GM10266 (cell line): ENCODE measurements at regions not wholly inside any gene's neighbourhood (a gene's known extent, or its start where the extent isn't known, plus 50 kb on each side); places are given as distances from the start of the nearest gene placed in this dataset.

Experiments used
- DNase-seq: peaks from one replicate; pipeline ENCODE4 v3.0.0; 2012; ENCODE audit errors: extremely low spot score
- CTCF ChIP-seq: IDR thresholded peaks from 2 replicates; pipeline ENCODE4 v1.5.1; 2012; ENCODE audit warnings: mild to moderate bottlenecking, low read depth; ENCODE audit not compliant: control insufficient read depth, insufficient read depth; ENCODE audit errors: missing control alignments

DNA sequence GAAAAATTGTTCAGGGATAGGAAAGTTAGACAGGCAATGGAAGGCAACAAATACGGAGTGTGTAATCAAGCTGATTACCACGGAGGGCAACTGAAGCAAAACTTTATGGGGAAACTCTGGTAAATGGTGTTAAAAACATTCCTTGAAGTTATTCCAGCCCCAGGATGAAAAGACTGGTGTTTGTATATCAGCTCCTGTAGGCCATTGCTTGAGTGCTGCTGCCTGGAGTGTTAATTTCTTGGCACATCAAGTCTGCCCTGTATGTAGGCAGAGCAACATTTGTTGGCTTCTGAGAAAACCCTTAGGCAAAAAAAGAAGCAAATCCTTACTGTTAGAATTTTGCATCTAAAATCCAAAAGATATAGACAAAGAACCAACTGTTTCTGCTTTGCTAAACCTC is 686.5 kb upstream of the ACO1 start:
- TF ChIP-seq CTCF = no peak
- DNase-seq = no peak

DNA sequence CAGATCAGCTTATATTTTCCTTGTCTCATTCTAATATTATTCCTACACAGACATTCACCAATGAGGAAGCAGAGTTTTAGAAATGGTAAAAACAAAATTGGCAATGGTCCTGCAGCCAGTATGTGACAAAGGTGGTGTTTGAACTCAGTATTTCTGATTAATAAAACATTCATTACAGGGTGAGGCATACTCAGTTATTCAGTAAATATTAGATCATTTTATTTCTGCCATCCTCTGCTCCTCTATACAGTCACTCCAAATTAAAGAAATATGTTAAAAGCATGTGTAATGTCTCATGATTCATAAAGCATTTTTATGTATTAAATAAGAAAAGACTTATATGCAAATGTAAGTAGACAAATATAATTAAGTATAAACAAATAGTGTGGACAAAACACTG is 684.6 kb upstream of the ACO1 start:
- no peak for TF ChIP-seq CTCF
- DNase-seq = no peak

GRCh38 chr9:31700252-31701045 is 684.0 kb upstream of the ACO1 start:
- no peak for DNase-seq
- no peak for TF ChIP-seq CTCF

DNA sequence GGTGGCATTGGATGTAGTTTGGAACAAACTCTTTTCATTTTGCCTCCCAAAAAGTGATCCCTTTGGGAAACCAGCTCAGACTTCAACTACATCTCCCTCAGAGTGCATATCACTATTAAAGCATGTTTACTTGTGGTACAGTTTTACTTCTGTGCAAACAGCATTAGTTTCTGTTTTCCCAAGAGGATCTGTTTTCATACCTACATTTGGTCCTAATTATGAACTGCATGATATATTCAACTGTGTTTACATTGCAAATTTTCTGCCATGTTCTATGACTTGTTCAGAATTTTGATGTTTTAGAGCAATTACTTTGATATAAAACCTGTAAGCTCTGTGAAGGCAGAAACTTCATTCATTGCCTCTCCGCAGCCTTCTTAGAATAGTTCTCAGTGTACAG is 681.5 kb upstream of the ACO1 start:
- no peak for DNase-seq

DNA sequence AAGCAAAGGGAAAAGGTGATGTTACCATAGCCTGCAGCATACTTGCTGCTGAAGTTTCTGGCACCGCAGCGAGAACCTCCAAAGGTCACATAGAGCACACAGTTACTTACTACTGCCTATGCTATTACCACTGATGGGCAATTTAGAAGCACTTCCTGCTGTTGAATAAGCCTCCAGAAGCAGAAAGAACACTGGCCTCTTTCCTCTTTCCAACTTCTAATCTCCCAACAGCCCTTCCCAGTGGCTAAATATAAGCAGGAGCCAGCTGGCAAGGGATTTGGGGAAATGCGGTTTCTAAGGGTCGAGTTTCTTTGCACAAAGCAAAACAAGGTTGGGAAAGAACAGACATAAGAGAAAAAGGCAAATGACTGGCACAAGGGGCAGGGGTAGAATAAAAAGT is 669.2 kb upstream of the ACO1 start:
- DNase-seq = no peak
- no peak for TF ChIP-seq CTCF

More for the DNA sequence above, 681.5 kb upstream of the ACO1 start:
- no peak for TF ChIP-seq CTCF

DNA sequence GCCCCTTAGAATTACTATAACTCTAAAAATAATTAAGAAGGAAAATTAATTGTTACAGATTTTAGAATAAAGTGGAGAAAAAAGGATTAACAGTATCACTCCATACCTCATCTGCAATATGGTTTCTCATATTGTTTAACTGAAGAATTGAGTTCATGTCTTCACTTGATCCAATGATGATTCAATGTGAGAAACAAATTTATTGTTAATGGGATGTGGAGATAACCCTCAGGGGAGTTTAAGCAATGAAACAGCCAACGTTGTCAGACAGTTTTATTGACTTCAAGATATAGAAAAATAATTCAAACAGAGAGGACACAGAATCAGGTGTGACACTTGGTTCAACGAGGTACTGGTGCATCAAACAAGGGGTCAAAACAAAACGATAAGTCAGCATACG is 665.2 kb upstream of the ACO1 start:
- TF ChIP-seq CTCF = no peak
- no peak for DNase-seq

DNA sequence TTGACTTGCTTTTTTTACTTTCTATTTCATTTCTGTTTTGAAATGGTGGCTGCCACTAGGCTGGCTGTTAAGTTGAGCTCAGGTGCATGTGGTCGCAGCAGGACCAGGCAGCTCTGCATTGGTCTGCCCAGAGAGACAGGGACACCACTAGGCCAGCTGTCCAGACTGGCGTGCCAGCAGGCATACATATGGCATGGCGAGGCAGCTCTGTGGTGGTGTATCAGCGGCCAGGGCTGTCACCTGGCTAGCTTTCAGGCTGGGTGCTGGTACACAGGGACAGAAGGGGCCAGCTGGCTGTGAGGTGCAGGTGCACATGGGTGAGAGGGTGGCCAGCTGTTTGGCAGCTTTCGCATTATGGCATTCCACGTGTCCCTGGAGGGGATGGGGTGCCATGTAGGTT is 654.0 kb upstream of the ACO1 start:
- no peak for DNase-seq
- no peak for TF ChIP-seq CTCF
